WTC11 (cell line): ENCODE measurements at regions not wholly inside any gene's neighbourhood (a gene's known extent, or its start where the extent isn't known, plus 50 kb on each side); places are given as distances from the start of the nearest gene placed in this dataset.

Experiments
- ATF1 ChIP-seq: sonication (generic); formaldehyde crosslinking; IDR thresholded peaks from 2 replicates; pipeline ENCODE4 v1.8.1; 2023; ENCODE audit warnings: mild to moderate bottlenecking, moderate library complexity, missing genetic modification reagents
- ESRRA ChIP-seq: sonication (generic); formaldehyde crosslinking; IDR thresholded peaks from 2 replicates; pipeline ENCODE4 v1.8.1; 2022; ENCODE audit warnings: mild to moderate bottlenecking, missing genetic modification reagents, borderline replicate concordance
- MAX ChIP-seq: sonication (generic); formaldehyde crosslinking; IDR thresholded peaks from 2 replicates; pipeline ENCODE4 v1.8.0; 2022; ENCODE audit warnings: mild to moderate bottlenecking, missing genetic modification reagents
- OVOL2 ChIP-seq: fragments of 250-450 bp; sonication (Bioruptor Pico); IDR thresholded peaks from 2 replicates; pipeline ENCODE4 v1.9.0; 2021; ENCODE audit warnings: mild to moderate bottlenecking, borderline replicate concordance
- SMAD3 ChIP-seq: sonication (generic); formaldehyde crosslinking; IDR thresholded peaks from 2 replicates; pipeline ENCODE4 v1.8.0; 2022; ENCODE audit warnings: missing genetic modification reagents, mild to moderate bottlenecking, borderline replicate concordance
- ZBTB43 ChIP-seq: sonication (generic); formaldehyde crosslinking; IDR thresholded peaks from 2 replicates; pipeline ENCODE4 v1.8.1; 2023; ENCODE audit warnings: mild to moderate bottlenecking, missing genetic modification reagents
- ZNF416 ChIP-seq: fragments of 250-450 bp; sonication (Bioruptor Pico); IDR thresholded peaks from 2 replicates; pipeline ENCODE4 v1.9.0; 2021; ENCODE audit warnings: mild to moderate bottlenecking, inconsistent platforms
- TF ChIP-seq, protein P1 (sequence below): fragments of 200-600 bp; IDR thresholded peaks from 2 replicates; pipeline ENCODE4 v1.8.0; 2022; ENCODE audit warnings: antibody characterized with exemption
- TF ChIP-seq, protein P2 (sequence below): sonication (generic); formaldehyde crosslinking; IDR thresholded peaks from 2 replicates; pipeline ENCODE4 v1.8.0; 2022; ENCODE audit warnings: mild to moderate bottlenecking, missing genetic modification reagents
- TF ChIP-seq, protein P3 (sequence below): sonication (generic); formaldehyde crosslinking; IDR thresholded peaks from 2 replicates; pipeline ENCODE4 v1.8.1; 2023; ENCODE audit warnings: mild to moderate bottlenecking, moderate library complexity, missing genetic modification reagents
- TF ChIP-seq, protein P4 (sequence below): sonication (generic); formaldehyde crosslinking; IDR thresholded peaks from 2 replicates; pipeline ENCODE4 v1.8.0; 2022; ENCODE audit warnings: mild to moderate bottlenecking, missing genetic modification reagents

GRCh38 chr10:9018195-9019173 lies 964.0 kb downstream of the GATA3 start:
- TF ChIP-seq, protein P1, sequence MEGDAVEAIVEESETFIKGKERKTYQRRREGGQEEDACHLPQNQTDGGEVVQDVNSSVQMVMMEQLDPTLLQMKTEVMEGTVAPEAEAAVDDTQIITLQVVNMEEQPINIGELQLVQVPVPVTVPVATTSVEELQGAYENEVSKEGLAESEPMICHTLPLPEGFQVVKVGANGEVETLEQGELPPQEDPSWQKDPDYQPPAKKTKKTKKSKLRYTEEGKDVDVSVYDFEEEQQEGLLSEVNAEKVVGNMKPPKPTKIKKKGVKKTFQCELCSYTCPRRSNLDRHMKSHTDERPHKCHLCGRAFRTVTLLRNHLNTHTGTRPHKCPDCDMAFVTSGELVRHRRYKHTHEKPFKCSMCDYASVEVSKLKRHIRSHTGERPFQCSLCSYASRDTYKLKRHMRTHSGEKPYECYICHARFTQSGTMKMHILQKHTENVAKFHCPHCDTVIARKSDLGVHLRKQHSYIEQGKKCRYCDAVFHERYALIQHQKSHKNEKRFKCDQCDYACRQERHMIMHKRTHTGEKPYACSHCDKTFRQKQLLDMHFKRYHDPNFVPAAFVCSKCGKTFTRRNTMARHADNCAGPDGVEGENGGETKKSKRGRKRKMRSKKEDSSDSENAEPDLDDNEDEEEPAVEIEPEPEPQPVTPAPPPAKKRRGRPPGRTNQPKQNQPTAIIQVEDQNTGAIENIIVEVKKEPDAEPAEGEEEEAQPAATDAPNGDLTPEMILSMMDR, result no peak
- TF ChIP-seq, protein P2, sequence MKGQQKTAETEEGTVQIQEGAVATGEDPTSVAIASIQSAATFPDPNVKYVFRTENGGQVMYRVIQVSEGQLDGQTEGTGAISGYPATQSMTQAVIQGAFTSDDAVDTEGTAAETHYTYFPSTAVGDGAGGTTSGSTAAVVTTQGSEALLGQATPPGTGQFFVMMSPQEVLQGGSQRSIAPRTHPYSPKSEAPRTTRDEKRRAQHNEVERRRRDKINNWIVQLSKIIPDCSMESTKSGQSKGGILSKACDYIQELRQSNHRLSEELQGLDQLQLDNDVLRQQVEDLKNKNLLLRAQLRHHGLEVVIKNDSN, result no peak
- TF ChIP-seq OVOL2 (CRISPR knock-in tag), result no peak
- TF ChIP-seq, protein P3, sequence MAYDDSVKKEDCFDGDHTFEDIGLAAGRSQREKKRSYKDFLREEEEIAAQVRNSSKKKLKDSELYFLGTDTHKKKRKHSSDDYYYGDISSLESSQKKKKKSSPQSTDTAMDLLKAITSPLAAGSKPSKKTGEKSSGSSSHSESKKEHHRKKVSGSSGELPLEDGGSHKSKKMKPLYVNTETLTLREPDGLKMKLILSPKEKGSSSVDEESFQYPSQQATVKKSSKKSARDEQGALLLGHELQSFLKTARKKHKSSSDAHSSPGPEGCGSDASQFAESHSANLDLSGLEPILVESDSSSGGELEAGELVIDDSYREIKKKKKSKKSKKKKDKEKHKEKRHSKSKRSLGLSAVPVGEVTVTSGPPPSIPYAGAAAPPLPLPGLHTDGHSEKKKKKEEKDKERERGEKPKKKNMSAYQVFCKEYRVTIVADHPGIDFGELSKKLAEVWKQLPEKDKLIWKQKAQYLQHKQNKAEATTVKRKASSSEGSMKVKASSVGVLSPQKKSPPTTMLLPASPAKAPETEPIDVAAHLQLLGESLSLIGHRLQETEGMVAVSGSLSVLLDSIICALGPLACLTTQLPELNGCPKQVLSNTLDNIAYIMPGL, result no peak
- no peak for TF ChIP-seq SMAD3
- TF ChIP-seq, protein P4, sequence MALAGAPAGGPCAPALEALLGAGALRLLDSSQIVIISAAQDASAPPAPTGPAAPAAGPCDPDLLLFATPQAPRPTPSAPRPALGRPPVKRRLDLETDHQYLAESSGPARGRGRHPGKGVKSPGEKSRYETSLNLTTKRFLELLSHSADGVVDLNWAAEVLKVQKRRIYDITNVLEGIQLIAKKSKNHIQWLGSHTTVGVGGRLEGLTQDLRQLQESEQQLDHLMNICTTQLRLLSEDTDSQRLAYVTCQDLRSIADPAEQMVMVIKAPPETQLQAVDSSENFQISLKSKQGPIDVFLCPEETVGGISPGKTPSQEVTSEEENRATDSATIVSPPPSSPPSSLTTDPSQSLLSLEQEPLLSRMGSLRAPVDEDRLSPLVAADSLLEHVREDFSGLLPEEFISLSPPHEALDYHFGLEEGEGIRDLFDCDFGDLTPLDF (CRISPR knock-in tag), result no peak
- TF ChIP-seq ZNF416 (CRISPR knock-in tag), result no peak
- TF ChIP-seq MAX (CRISPR knock-in tag), result no peak
- no peak for TF ChIP-seq ZBTB43 (CRISPR knock-in tag)
- no peak for TF ChIP-seq ATF1 (CRISPR knock-in tag)
- TF ChIP-seq ESRRA (CRISPR knock-in tag), result no peak
